Upper lobe of right lung (tissue), 1 donor: ENCODE measurements at regions not wholly inside any gene's neighbourhood (a gene's known extent, or its start where the extent isn't known, plus 50 kb on each side); places are given as distances from the start of the nearest gene placed in this dataset.
"Not testable (repeated sequence)": the region's sequence is repeated elsewhere in the genome, so short reads cannot be mapped to it uniquely, and the experiment has no call there.

Experiments used
- ATAC-seq: fragments of 200-7000 bp; cut with Tn5 transposase; one replicate; pipeline ENCODE4 v1.9.1; 2020; ENCODE audit warnings: mild to moderate bottlenecking, moderate library complexity
- DNase-seq: peaks from one replicate; pipeline ENCODE4 v3.0.0-alpha.2; 2020
- H3K27ac ChIP-seq: fragments of 200-600 bp; one replicate; pipeline ENCODE4 v1.8.0; 2022
- H3K27me3 ChIP-seq: fragments of 200-600 bp; one replicate; pipeline ENCODE4 v1.8.0; 2022; ENCODE audit warnings: mild to moderate bottlenecking
- H3K36me3 ChIP-seq: fragments of 200-600 bp; one replicate; pipeline ENCODE4 v1.8.0; 2022
- H3K4me1 ChIP-seq: fragments of 200-600 bp; one replicate; pipeline ENCODE4 v1.8.0; 2022
- H3K4me3 ChIP-seq: fragments of 200-600 bp; one replicate; pipeline ENCODE4 v1.8.0; 2022; ENCODE audit warnings: mild to moderate bottlenecking
- H3K9me3 ChIP-seq: fragments of 200-600 bp; one replicate; pipeline ENCODE4 v1.8.0; 2022
- intact Hi-C: fragments of 100-400 bp; cut with DNase I; formaldehyde crosslinking; loops from one replicate; pipeline ENCODE4 v1.11.0; 2022
- TF ChIP-seq, protein P1 (sequence below): fragments of 200-600 bp; IDR thresholded peaks from one replicate; pipeline ENCODE4 v1.8.0; 2022; ENCODE audit warnings: antibody characterized with exemption
- donor health status: DM: no; HTN: yes; CAD: no; lungs with severe emphysema.

DNA sequence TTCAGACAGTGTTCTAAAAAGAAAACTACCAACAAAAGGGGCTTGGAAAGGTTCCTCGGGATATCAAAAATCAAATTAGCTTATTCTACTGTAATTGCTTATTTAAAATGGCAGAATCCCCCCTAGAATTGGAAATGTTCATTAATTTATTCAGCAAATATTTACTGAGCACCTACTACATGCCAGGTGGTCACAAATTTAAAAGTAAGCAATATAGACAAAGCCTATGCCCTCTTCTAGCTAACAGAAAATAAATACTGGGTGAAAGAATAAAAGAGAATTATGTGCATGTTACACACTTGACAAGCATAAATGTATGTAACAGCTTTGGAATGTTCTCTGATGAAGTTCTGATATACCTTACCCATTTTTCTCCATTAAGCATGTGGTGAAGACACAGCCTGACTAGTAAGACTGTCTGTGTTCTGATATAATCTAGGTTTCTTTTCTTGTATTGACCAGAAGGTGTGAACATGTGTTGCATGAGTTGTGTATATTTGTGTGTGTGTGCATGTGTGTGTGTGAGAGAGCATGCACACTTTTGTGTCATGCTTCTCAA lies 606.7 kb upstream of the CITED2 start:
- intact Hi-C loops: no loop called here
- TF ChIP-seq, protein P1, sequence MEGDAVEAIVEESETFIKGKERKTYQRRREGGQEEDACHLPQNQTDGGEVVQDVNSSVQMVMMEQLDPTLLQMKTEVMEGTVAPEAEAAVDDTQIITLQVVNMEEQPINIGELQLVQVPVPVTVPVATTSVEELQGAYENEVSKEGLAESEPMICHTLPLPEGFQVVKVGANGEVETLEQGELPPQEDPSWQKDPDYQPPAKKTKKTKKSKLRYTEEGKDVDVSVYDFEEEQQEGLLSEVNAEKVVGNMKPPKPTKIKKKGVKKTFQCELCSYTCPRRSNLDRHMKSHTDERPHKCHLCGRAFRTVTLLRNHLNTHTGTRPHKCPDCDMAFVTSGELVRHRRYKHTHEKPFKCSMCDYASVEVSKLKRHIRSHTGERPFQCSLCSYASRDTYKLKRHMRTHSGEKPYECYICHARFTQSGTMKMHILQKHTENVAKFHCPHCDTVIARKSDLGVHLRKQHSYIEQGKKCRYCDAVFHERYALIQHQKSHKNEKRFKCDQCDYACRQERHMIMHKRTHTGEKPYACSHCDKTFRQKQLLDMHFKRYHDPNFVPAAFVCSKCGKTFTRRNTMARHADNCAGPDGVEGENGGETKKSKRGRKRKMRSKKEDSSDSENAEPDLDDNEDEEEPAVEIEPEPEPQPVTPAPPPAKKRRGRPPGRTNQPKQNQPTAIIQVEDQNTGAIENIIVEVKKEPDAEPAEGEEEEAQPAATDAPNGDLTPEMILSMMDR: no peak
- ATAC-seq: no peak
- DNase-seq: no peak
- no peak overlapping the region for H3K27ac ChIP-seq
- no peaks in the 10 kb centered on the region for H3K36me3 ChIP-seq
- H3K9me3 ChIP-seq: no peaks in the 10 kb centered on the region
- H3K4me3 ChIP-seq: no peak overlapping the region
- peaks cover 31% of the 10 kb centered on the region for H3K4me1 ChIP-seq
- no peaks in the 10 kb centered on the region for H3K27me3 ChIP-seq

DNA sequence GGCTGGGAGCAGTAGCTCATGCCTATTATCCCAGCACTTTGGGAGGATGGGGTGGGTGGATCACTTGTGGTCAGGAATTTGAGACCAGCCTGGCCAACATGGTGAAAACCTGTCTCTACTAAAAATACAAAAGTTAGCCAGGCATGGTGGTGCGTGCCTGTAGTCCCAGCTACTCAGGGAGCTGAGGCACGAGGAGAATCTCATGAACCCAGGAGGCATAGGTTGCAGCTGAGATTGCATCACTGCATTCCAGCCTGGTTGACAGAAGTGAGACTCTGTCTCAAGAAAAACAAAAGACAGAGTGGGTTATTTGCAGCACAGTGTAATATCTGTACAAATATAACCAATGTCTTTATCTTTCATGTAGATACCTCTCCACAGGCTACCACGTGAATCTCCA lies 606.2 kb upstream of the CITED2 start:
- H3K27me3 ChIP-seq: not testable (repeated sequence)

DNA sequence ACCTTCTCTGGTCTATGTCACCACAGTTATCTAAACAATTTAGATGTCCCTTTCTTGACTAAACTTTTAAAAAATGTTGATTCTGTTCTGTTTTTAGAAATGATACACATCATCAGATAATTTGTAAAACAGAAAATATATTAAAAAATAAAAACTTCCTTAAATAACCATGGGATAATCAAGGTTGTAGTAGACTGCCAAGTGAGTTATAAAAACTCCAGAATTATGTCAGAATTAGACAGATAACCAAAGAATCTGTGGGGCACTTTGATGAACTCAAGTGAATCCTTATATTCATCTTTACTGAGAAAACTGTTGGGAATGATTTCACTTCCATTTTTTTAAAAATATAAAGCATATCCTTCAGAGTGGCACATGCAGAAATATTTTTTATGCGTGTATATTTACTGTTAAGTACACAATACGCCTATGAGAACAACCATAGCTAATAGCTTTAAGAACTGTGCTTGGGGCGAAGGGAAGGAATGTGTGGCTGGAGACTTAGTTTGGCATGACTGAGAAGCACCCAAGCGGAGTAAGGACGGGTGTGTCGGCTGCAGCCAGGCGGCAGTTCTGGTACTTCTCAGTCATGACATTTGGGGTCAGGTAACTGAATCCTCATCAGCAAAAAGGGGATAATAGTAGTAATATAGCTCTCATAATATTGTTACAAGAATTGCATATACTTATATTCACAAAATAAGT lies 604.7 kb upstream of the CITED2 start:
- no peak for DNase-seq
- TF ChIP-seq, protein P1: no peak

More for the DNA sequence above, 606.2 kb upstream of the CITED2 start:
- H3K27ac ChIP-seq, ATAC-seq, H3K9me3 ChIP-seq, H3K4me3 ChIP-seq, intact Hi-C loops, DNase-seq, H3K36me3 ChIP-seq: not testable (repeated sequence)
- H3K4me1 ChIP-seq: peaks cover 31% of the 10 kb centered on the region

DNA sequence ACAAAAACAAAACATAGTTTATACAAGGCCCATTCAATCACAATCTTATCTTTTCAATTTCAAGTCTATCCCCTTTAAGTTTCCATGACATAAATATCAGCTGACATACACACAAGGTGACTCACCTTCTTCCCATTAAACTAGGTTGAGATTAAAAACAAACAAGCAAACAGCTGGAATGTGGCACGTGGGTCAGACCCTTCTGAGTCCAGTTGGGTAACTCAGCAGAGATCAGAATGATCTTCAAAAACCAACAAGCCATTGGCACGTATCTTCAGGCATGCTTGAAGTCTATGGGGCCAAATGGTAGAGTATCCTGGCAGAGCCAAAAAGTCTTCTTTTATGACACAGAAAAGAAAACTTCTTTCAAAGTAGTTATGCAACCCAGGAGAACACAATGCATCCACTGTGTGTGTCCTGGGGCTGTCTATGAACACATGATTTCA lies 603.5 kb upstream of the CITED2 start:
- H3K27ac ChIP-seq: no peak overlapping the region
- TF ChIP-seq, protein P1: no peak
- H3K4me3 ChIP-seq: no peak overlapping the region
- no peaks in the 10 kb centered on the region for H3K9me3 ChIP-seq
- no peaks in the 10 kb centered on the region for H3K36me3 ChIP-seq
- ATAC-seq: peak; percentile 71
- H3K4me1 ChIP-seq: peaks cover 24% of the 10 kb centered on the region
- no peak for DNase-seq
- H3K27me3 ChIP-seq: no peaks in the 10 kb centered on the region
- intact Hi-C loops: no loop called here

More for the DNA sequence above, 604.7 kb upstream of the CITED2 start:
- Histone ChIP-seq H3K27me3 (no peaks in the 10 kb centered on the region), H3K4me3 (no peak overlapping the region), H3K36me3 (no peaks in the 10 kb centered on the region), H3K27ac (no peak overlapping the region), H3K4me1 (peaks cover 31% of the 10 kb centered on the region), H3K9me3 (no peaks in the 10 kb centered on the region)
- intact Hi-C loops: no loop called here
- ATAC-seq: no peak

DNA sequence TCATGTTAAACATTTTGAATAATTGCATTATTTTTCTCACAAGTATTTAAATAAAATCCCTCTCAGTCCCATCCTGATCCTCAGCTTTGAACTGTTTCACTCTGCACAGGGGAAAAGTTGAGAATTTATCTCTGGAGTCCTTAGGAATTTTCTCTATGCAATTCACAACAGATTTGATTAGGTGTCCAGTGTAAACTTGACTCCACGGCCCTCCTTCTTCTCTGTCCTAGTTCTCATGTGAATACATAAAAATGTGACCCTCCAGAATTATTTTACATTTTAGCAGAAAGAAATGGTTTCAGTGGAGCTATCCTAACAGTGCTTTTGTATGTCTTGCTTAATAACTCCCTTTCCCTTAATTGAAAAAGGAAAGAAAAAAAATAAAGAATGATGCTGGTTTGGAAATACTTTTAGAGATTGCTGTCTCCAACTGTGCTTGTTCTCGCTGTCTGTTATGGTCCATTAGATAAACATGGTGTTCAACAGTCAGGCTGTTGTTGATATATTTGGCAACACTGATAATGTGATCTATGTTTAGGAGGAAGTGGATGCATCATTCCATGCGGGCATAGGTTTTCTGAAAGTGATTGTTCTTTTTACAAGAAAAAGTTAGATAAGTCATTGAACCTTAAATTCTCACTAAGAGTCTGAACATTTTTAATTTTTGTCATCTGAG lies 599.4 kb upstream of the CITED2 start:
- DNase-seq (no peak), ATAC-seq (peak; percentile 70)
- intact Hi-C loops: no loop called here
- no peak overlapping the region for H3K4me3 ChIP-seq
- no peaks in the 10 kb centered on the region for H3K9me3 ChIP-seq
- no peaks in the 10 kb centered on the region for H3K27me3 ChIP-seq
- no peaks in the 10 kb centered on the region for H3K4me1 ChIP-seq
- TF ChIP-seq, protein P1: no peak
- peak overlapping the region; percentile 43 for H3K27ac ChIP-seq
- no peaks in the 10 kb centered on the region for H3K36me3 ChIP-seq

DNA sequence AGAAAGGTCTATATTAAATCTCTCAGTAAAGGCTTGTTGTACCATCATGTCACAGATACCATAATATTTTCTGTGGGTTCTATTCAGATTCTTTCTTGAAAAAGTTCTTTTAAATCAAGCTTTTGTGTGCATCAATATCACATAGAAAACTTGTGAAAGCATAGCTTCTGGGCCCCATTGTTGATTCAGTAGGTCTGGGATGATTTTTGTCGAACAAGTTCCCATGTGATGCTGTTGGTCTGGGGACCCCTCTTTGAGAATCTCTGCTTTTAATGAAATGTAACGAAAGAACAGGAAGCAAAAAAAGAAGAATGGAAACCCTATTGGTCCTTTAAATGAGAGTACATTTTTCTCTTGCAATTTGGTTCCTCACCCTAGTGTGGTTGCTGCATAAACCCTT lies 597.7 kb upstream of the CITED2 start:
- TF ChIP-seq, protein P1: no peak
- H3K4me3 ChIP-seq: no peak overlapping the region
- no peaks in the 10 kb centered on the region for H3K9me3 ChIP-seq
- intact Hi-C loops: no loop called here
- H3K4me1 ChIP-seq: no peaks in the 10 kb centered on the region
- no peaks in the 10 kb centered on the region for H3K36me3 ChIP-seq
- H3K27ac ChIP-seq: no peak overlapping the region
- DNase-seq (no peak), ATAC-seq (no peak)
- H3K27me3 ChIP-seq: no peaks in the 10 kb centered on the region
